ENCODE measurements at regions not wholly inside any gene's neighbourhood (a gene's known extent, or its start where the extent isn't known, plus 50 kb on each side); places are given as distances from the start of the nearest gene placed in this dataset.

- DNase-seq (ENCODE audit: low read depth in 3 of 3, low spot score in 2 of 3) = no peak
Observed at GRCh38 chr1:216902669-216903381, 179.6 kb upstream of the ESRRG start.

DNA sequence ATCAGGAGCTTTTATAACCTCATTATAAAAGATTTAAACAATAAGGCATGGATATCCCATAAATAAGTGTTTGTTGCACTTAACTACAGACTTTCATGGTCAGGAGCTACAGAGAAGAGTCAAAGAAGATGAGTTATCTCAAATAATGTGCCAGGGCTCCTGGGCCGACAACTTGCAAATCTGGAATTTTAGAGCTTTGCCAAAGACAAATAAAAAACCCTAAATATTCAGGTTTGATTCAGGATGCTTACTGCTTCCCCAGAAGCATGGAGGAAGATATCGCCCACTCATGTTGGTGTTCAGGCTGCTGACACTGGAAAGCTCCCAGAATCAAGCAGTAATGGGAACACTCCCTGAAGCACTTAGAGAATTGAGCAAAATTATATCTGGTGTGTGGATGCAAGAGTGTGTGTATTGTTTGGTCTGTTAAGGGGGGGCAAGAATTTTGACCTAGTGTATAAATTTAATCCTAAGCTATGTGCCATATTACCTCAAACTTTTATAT is 176.9 kb upstream of the ESRRG start:
- DNase-seq (ENCODE audit: low read depth in 3 of 3, low spot score in 2 of 3) = no peak

GRCh38 chr1:216898801-216899200 is 175.6 kb upstream of the ESRRG start:
- DNase-seq (ENCODE audit: low read depth in 3 of 3, low spot score in 2 of 3) = no peak

- no peak for DNase-seq (ENCODE audit: low read depth in 3 of 3, low spot score in 2 of 3)
Observed at GRCh38 chr1:216896146-216896545, 172.9 kb upstream of the ESRRG start.

- no peak for DNase-seq (ENCODE audit: low read depth in 3 of 3, low spot score in 2 of 3)
Observed at GRCh38 chr1:216894494-216894893, 171.3 kb upstream of the ESRRG start.

DNA sequence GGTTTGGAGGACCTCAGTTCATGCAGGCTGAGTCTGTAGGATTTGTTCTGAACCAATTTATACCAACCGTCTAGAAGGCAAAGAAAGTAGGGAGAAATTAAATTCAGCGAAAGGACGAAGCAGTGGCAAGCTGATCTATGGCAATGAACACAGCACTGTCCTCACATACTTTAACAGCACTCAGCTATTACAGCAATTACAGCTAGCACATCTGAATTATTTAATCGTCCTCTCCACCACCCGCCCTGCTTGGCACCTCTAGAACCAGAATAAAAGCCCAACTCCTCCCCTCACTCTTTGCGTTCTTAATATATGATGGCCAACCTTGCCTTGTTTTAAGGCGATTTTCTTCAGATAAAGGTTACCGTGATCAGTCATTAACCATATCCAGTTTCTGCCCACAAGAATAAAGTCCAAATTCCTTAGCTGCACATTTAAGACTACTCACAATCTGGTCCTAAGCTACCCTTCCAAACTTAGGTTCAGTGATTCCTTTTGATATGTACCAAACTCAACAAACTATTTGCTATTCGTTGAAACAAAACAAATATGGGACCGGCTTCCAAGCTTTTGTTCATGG is 169.4 kb upstream of the ESRRG start:
- no peak for DNase-seq (ENCODE audit: low read depth in 3 of 3, low spot score in 2 of 3)

GRCh38 chr1:216890871-216891270 is 167.6 kb upstream of the ESRRG start:
- DNase-seq (ENCODE audit: low read depth in 3 of 3, low spot score in 2 of 3) = no peak

DNA sequence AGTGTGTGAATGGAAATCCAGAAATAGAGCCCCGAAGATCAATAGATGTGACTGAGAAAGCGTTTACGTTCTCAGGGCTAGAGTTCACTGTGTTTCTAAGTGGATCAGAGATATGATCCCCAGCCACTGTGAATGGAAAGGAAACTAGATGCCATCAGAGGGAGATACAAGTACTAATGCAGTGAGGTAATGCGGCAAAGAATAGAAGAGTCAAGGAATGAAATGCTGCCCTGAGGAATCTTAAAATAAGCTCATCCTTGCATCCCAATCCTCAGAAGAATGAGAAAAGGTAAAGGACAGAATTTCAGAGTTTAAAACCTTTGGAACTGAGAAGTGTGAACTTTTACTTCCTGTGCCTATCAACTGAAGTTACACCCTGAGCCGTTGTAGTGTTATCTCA is 165.5 kb upstream of the ESRRG start:
- DNase-seq (ENCODE audit: low read depth in 3 of 3, low spot score in 2 of 3) = no peak

DNA sequence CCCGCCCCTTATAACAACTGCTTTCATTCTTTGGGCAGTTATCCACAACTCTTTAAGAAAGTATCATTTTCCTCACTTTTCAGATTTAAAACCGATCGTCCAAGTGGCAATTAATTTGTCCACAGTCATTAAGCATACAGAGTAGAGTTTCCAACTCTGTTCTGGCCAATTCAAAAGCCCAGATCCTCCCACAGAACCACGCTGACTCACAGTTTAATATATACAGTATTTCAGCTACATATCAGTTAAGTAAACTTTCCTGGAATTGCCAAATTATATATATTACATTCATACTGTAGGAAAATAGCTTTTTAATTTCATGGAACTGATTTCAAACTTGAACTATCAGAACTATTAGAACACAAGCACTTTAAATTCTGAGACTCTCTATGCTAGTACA is 163.8 kb upstream of the ESRRG start:
- no peak for DNase-seq (ENCODE audit: low read depth in 3 of 3, low spot score in 2 of 3)

GRCh38 chr1:216884614-216885229 is 161.5 kb upstream of the ESRRG start:
- DNase-seq (ENCODE audit: low read depth in 3 of 3, low spot score in 2 of 3) = no peak

DNA sequence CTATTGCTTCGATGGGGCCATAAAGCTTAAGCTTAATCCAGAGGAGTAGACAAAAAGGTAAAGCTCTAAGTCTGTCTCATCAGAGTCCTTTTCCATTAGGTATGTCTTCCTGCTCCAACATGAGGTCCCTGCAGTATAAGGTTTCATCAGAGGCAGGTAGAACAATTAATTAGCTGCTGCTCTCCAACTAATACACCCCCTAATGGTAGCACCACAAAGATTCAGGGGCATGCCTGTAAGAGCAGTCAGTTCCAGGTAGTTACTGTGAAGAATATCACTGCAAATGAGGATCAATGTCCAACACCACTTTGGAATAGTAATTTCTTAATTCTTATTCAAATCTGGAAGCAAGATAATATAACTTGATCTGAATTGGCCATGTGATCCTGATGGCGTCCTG is 160.3 kb upstream of the ESRRG start:
- no peak for DNase-seq (ENCODE audit: low read depth in 3 of 3, low spot score in 2 of 3)

DNA sequence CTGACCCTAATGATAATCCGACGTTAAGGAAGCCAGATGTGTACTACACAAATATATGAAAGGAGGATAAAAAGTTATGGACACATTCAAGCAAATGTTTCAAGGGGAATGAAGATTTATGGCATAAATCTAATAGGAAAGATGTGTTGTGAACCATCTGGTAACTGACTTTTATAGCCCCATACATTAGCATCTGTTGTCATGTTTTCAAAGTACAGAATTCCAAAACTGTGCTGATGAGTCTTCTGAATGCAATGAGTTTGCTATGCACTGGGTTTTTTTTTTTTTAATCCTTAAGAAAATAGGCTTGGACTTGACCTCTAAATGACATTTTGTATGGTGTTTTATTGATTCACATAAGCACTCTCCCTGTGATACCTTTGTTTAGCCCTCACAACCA is 158.5 kb upstream of the ESRRG start:
- no peak for DNase-seq (ENCODE audit: low read depth in 3 of 3, low spot score in 2 of 3)

- no peak for DNase-seq (ENCODE audit: low read depth in 3 of 3, low spot score in 2 of 3)
Observed at GRCh38 chr1:216866714-216867113, 143.5 kb upstream of the ESRRG start.

- DNase-seq (ENCODE audit: low read depth in 3 of 3, low spot score in 2 of 3) = no peak
Observed at GRCh38 chr1:216855810-216856209, 132.6 kb upstream of the ESRRG start.

DNA sequence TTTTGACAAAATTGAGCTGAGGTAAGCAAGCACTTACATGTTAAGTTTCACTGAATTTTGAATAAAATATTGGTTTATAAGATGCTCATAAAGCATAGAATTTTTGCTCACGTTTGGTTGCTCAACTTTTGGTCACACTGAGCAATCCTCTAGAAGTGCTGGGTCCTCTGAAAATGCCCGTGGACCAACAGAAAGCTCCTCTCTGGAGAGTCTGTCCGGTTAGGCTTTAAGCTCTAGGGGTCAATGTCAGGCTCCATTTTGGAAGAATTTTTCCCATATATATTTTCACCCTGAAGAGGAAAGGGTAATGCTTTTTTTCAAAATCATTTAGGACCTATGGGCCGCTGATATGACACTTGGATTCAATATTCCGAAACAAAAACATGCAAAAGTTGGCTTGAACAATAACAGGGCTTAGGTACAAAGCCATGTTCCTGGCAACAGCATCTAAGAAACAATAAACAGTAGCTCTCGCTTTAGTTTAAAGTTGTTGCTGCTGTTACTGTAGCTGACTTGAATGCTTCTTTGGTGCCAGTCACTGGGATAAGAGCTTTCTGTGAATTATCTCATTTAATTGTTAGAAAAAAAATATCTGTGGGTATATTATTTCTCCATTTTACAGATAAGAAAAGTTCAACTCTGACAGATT is 131.7 kb upstream of the ESRRG start:
- no peak for DNase-seq (ENCODE audit: low read depth in 3 of 3, low spot score in 2 of 3)

- DNase-seq (ENCODE audit: low read depth in 3 of 3, low spot score in 2 of 3) = no peak
Observed at GRCh38 chr1:216851073-216851472, 127.8 kb upstream of the ESRRG start.

GRCh38 chr1:216849146-216849545 is 125.9 kb upstream of the ESRRG start:
- DNase-seq (ENCODE audit: low read depth in 3 of 3, low spot score in 2 of 3) = no peak

DNA sequence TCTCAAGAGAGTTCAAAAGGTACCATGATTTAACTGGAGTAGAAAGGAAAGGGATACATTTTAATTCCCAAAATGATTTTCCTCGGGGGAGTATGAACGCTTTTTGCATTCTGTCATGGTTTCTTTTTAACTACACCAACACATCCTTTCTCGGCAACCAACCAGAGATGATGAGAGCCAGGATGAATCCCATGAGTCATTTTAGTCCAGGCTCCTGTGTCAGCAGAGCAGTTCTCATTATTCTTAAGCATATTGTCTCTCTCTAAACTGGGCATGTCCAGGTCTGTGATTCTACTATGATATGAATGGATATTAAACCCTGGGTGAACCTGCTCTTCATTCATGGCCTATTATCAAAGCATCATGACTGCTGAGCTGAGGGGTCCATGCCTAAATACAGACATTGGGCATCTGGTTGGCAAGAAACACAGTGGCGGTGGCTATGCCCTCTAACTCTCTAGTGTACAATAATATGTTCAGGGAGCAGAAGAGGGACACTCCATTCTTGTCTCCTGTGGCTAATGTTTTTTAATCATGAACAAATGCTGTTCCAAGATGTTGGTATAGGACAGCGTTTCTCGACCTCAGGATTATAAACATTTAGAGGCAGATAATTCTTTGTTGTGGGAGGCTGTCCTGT is 124.3 kb upstream of the ESRRG start:
- no peak for DNase-seq (ENCODE audit: low read depth in 3 of 3, low spot score in 2 of 3)

- DNase-seq (ENCODE audit: low read depth in 3 of 3, low spot score in 2 of 3) = no peak
Observed at GRCh38 chr1:216846339-216846738, 123.1 kb upstream of the ESRRG start.

- no peak for DNase-seq (ENCODE audit: low read depth in 3 of 3, low spot score in 2 of 3)
Observed at GRCh38 chr1:216843409-216843808, 120.2 kb upstream of the ESRRG start.

DNA sequence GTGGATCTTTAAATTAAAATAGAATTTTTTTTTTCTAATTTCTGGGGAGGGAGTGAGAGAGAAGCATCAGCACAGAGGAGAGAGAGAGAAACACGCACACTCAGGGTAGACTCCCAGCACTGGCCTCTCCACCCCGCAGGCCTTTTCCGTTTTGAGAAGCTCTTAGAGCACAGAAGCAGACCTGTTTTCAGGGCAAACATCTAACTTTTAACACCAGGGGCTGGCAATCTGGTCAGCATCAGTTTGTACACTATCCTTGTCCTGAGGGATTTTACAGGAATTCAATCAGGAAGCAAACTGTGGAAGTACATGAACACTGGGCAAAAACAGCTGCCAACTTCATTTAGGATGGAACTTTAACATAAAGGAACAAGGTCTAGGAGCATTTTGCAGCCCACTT is 117.9 kb upstream of the ESRRG start:
- DNase-seq (ENCODE audit: low read depth in 3 of 3, low spot score in 2 of 3) = no peak
